22Rv1 (cell line): ENCODE measurements at regions not wholly inside any gene's neighbourhood (a gene's known extent, or its start where the extent isn't known, plus 50 kb on each side); places are given as distances from the start of the nearest gene placed in this dataset.

Experiments used
- ZFX ChIP-seq: fragments of 450-650 bp; IDR thresholded peaks from 2 replicates; pipeline ENCODE4 v1.6.1; 2017; ENCODE audit warnings: antibody characterized with exemption, borderline replicate concordance
- TF ChIP-seq, protein P1 (sequence below): fragments of 450-650 bp; IDR thresholded peaks from 2 replicates; pipeline ENCODE4 v1.5.1; 2017; ENCODE audit warnings: mild to moderate bottlenecking

DNA sequence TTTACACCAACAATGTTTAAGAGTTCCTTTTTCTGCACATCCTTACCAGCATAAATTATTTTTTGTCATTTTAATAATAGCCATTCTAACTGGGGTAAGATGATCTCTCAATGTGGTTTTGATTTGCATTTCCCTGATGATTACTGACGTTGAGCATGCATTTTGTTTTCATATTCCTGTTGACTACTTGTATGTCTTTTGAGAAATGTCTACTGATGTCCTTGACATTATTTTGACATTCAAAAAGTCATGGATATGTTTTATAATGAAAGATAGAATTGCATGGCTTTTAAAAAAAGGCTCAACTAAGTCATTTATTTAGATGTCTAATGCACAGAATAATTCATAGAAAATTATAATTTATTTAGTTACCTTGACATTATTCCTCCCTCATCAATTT, 381.6 kb upstream of the C9orf72 start:
- TF ChIP-seq ZFX: no peak
- TF ChIP-seq, protein P1, sequence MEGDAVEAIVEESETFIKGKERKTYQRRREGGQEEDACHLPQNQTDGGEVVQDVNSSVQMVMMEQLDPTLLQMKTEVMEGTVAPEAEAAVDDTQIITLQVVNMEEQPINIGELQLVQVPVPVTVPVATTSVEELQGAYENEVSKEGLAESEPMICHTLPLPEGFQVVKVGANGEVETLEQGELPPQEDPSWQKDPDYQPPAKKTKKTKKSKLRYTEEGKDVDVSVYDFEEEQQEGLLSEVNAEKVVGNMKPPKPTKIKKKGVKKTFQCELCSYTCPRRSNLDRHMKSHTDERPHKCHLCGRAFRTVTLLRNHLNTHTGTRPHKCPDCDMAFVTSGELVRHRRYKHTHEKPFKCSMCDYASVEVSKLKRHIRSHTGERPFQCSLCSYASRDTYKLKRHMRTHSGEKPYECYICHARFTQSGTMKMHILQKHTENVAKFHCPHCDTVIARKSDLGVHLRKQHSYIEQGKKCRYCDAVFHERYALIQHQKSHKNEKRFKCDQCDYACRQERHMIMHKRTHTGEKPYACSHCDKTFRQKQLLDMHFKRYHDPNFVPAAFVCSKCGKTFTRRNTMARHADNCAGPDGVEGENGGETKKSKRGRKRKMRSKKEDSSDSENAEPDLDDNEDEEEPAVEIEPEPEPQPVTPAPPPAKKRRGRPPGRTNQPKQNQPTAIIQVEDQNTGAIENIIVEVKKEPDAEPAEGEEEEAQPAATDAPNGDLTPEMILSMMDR: no peak
